GM21717 (cell line): ENCODE measurements at regions not wholly inside any gene's neighbourhood (a gene's known extent, or its start where the extent isn't known, plus 50 kb on each side); places are given as distances from the start of the nearest gene placed in this dataset.

Experiments
- ATAC-seq: cut with Tn5 transposase; IDR thresholded peaks from one replicate; pipeline ENCODE4 v1.9.1; 2021; ENCODE audit warnings: mild to moderate bottlenecking, moderate library complexity; ENCODE audit not compliant: unreplicated experiment

GRCh38 chr6:2434116-2434515 lies 188.7 kb upstream of the GMDS start:
- ATAC-seq: no peak

- no peak for ATAC-seq
Measured at GRCh38 chr6:2433711-2434110, 188.3 kb upstream of the GMDS start.

- no peak for ATAC-seq
Measured at GRCh38 chr6:2433266-2433665, 187.9 kb upstream of the GMDS start.

GRCh38 chr6:2432292-2432691 lies 186.9 kb upstream of the GMDS start:
- no peak for ATAC-seq

GRCh38 chr6:2430612-2431011 lies 185.2 kb upstream of the GMDS start:
- no peak for ATAC-seq

- ATAC-seq: no peak
Measured at GRCh38 chr6:2429460-2429859, 184.1 kb upstream of the GMDS start.

- no peak for ATAC-seq
Measured at GRCh38 chr6:2429032-2429431, 183.6 kb upstream of the GMDS start.

- no peak for ATAC-seq
Measured at GRCh38 chr6:2426561-2427340, 181.3 kb upstream of the GMDS start.

- no peak for ATAC-seq
Measured at GRCh38 chr6:2416128-2416712, 170.8 kb upstream of the GMDS start.

GRCh38 chr6:2414885-2415547 lies 169.6 kb upstream of the GMDS start:
- ATAC-seq: no peak

GRCh38 chr6:2412731-2413130 lies 167.3 kb upstream of the GMDS start:
- ATAC-seq: no peak

- ATAC-seq: no peak
Measured at GRCh38 chr6:2410656-2411380, 165.4 kb upstream of the GMDS start.

- ATAC-seq: no peak
Measured at GRCh38 chr6:2407525-2407924, 162.1 kb upstream of the GMDS start.

- ATAC-seq: no peak
Measured at GRCh38 chr6:2404211-2404929, 159.0 kb upstream of the GMDS start.

GRCh38 chr6:2403546-2403945 lies 158.1 kb upstream of the GMDS start:
- ATAC-seq: no peak

- no peak for ATAC-seq
Measured at GRCh38 chr6:2396846-2397630, 151.6 kb upstream of the GMDS start.

- no peak for ATAC-seq
Measured at GRCh38 chr6:2396042-2396657, 150.7 kb upstream of the GMDS start.

GRCh38 chr6:2388554-2389324 lies 143.3 kb upstream of the GMDS start:
- ATAC-seq: no peak

- no peak for ATAC-seq
Measured at GRCh38 chr6:2387445-2387844, 142.0 kb upstream of the GMDS start.
